ENCODE measurements at regions not wholly inside any gene's neighbourhood (a gene's known extent, or its start where the extent isn't known, plus 50 kb on each side); places are given as distances from the start of the nearest gene placed in this dataset.
A peak's percentile ranks its signal among the peaks of the same experiment; 100 is the strongest.

GRCh38 chr18:10239103-10239502 lies 215.3 kb upstream of the APCDD1 start:
- H3K4me1 ChIP-seq (ENCODE audit: insufficient read depth) = peaks cover 4% of the 10 kb centered on the region
- H3K4me3 ChIP-seq = no peak overlapping the region
- WGBS, 3 donors = 16 to 21% (median 18%) methylated on average over 11 of the region's 11 CpGs
- no peak overlapping the region for H3K27ac ChIP-seq
- intact Hi-C loops (cut with DNase I) = no loop called here
- TF ChIP-seq CTCF (IDR thresholded peaks at IDR 0.05) (no peak), POLR2A (IDR thresholded peaks at IDR 0.05) (no peak), EP300 (IDR thresholded peaks at IDR 0.05) (no peak)
- no peaks in the 10 kb centered on the region for H3K36me3 ChIP-seq
- no peaks in the 10 kb centered on the region for H3K27me3 ChIP-seq
- peak; percentile 53 to 80 (median 74) for DNase-seq
- no peaks in the 10 kb centered on the region for H3K9me3 ChIP-seq

GRCh38 chr18:10239991-10240634 lies 214.3 kb upstream of the APCDD1 start:
- intact Hi-C loops (cut with DNase I) = no loop called here
- Histone ChIP-seq H3K4me3 (no peak overlapping the region), H3K27me3 (no peaks in the 10 kb centered on the region), H3K36me3 (no peaks in the 10 kb centered on the region), H3K9me3 (no peaks in the 10 kb centered on the region), H3K4me1 (ENCODE audit: insufficient read depth) (peaks cover under 1% of the 10 kb centered on the region), H3K27ac (no peak overlapping the region)
- DNase-seq = no peak
- TF ChIP-seq CTCF (IDR thresholded peaks at IDR 0.05) = no peak
- no peak for TF ChIP-seq POLR2A (IDR thresholded peaks at IDR 0.05)
- no peak for TF ChIP-seq EP300 (IDR thresholded peaks at IDR 0.05)
- WGBS, 3 donors = 92 to 95% (median 94%) methylated on average over 5 of the region's 5 CpGs

- H3K4me3 ChIP-seq = no peak overlapping the region
- H3K27ac ChIP-seq = no peak overlapping the region
- no peaks in the 10 kb centered on the region for H3K27me3 ChIP-seq
- H3K4me1 ChIP-seq (ENCODE audit: insufficient read depth) = no peaks in the 10 kb centered on the region
- intact Hi-C loops (cut with DNase I) = no loop called here
- H3K36me3 ChIP-seq = no peaks in the 10 kb centered on the region
- H3K9me3 ChIP-seq = no peaks in the 10 kb centered on the region
- WGBS, 3 donors = 93 to 97% (median 94%) methylated on average over 2 of the region's 2 CpGs
- TF ChIP-seq EP300 (IDR thresholded peaks at IDR 0.05) (no peak), CTCF (IDR thresholded peaks at IDR 0.05) (no peak), POLR2A (IDR thresholded peaks at IDR 0.05) (no peak)
- no peak for DNase-seq
Measured at GRCh38 chr18:10240973-10241372, 213.5 kb upstream of the APCDD1 start.

GRCh38 chr18:10241579-10241978 lies 212.9 kb upstream of the APCDD1 start:
- DNase-seq = no peak
- Histone ChIP-seq H3K4me3 (no peak overlapping the region), H3K27me3 (no peaks in the 10 kb centered on the region), H3K9me3 (no peaks in the 10 kb centered on the region), H3K27ac (no peak overlapping the region), H3K4me1 (ENCODE audit: insufficient read depth) (peaks cover 3% of the 10 kb centered on the region), H3K36me3 (no peaks in the 10 kb centered on the region)
- intact Hi-C loops (cut with DNase I) = no loop called here
- WGBS, 3 donors = 2 to 11% (median 6%) methylated on average over 1 of the region's 1 CpG
- no peak for TF ChIP-seq POLR2A (IDR thresholded peaks at IDR 0.05)
- no peak for TF ChIP-seq CTCF (IDR thresholded peaks at IDR 0.05)
- no peak for TF ChIP-seq EP300 (IDR thresholded peaks at IDR 0.05)

Measured in ovary (tissue), 7 donors.